ENCODE measurements at regions not wholly inside any gene's neighbourhood (a gene's known extent, or its start where the extent isn't known, plus 50 kb on each side); places are given as distances from the start of the nearest gene placed in this dataset.

- no peak overlapping the region for H3K4me3 ChIP-seq (replicated peaks in 1 of 4; ENCODE audit: control extremely low read depth in 1 of 4, insufficient read depth in 1 of 4, low read depth in 3 of 4, low read length in 4 of 4)
- H3K27ac ChIP-seq (ENCODE audit: insufficient read depth, low read length): no peak overlapping the region
- no peak overlapping the region for H3K4me2 ChIP-seq (ENCODE audit: extremely low read depth, insufficient read depth, low read length)
- no peak overlapping the region for H2AFZ ChIP-seq (ENCODE audit: low read length)
- no peak for TF ChIP-seq CTCF (conservative IDR thresholded peaks at IDR 0.05 in 1 of 2, IDR thresholded peaks at IDR 0.05 in 1 of 2; ENCODE audit: low read depth in 1 of 2, low read length in 2 of 2)
- TF ChIP-seq EZH2 (IDR thresholded peaks at IDR 0.05; ENCODE audit: low read length, missing control alignments): no peak
- no peaks in the 10 kb centered on the region for H3K36me3 ChIP-seq (ENCODE audit: control insufficient read depth, insufficient read depth, low read length)
- H3K9ac ChIP-seq (ENCODE audit: insufficient read depth, low read length): no peak overlapping the region
- H3K9me3 ChIP-seq (ENCODE audit: control insufficient read depth, insufficient read depth, low read depth, low read length): no peaks in the 10 kb centered on the region
- no peaks in the 10 kb centered on the region for H4K20me1 ChIP-seq (ENCODE audit: control insufficient read depth, extremely low read depth, insufficient read depth, low read length)
- peaks cover 7% of the 10 kb centered on the region for H3K4me1 ChIP-seq (ENCODE audit: control insufficient read depth, extremely low read depth, insufficient read depth, low read length)
- no peaks in the 10 kb centered on the region for H3K27me3 ChIP-seq (ENCODE audit: control insufficient read depth, insufficient read depth, low read length)
- no peak for DNase-seq (ENCODE audit: low read depth in 2 of 2)
- H3K79me2 ChIP-seq (ENCODE audit: control insufficient read depth, insufficient read depth, low read length): no peaks in the 10 kb centered on the region
These were observed 57.2 kb upstream of the UGP2 start for GRCh38 chr2:63784461-63784860.

- H3K79me2 ChIP-seq (ENCODE audit: control insufficient read depth, insufficient read depth, low read length): no peaks in the 10 kb centered on the region
- no peak overlapping the region for H2AFZ ChIP-seq (ENCODE audit: low read length)
- no peak overlapping the region for H3K27ac ChIP-seq (ENCODE audit: insufficient read depth, low read length)
- TF ChIP-seq EZH2 (IDR thresholded peaks at IDR 0.05; ENCODE audit: low read length, missing control alignments) (no peak), CTCF (conservative IDR thresholded peaks at IDR 0.05 in 1 of 2, IDR thresholded peaks at IDR 0.05 in 1 of 2; ENCODE audit: low read depth in 1 of 2, low read length in 2 of 2) (no peak)
- H3K4me2 ChIP-seq (ENCODE audit: extremely low read depth, insufficient read depth, low read length): no peak overlapping the region
- no peak overlapping the region for H3K4me3 ChIP-seq (replicated peaks in 1 of 4; ENCODE audit: control extremely low read depth in 1 of 4, insufficient read depth in 1 of 4, low read depth in 3 of 4, low read length in 4 of 4)
- H3K9ac ChIP-seq (ENCODE audit: insufficient read depth, low read length): no peak overlapping the region
- no peaks in the 10 kb centered on the region for H4K20me1 ChIP-seq (ENCODE audit: control insufficient read depth, extremely low read depth, insufficient read depth, low read length)
- H3K9me3 ChIP-seq (ENCODE audit: control insufficient read depth, insufficient read depth, low read depth, low read length): no peaks in the 10 kb centered on the region
- peaks cover 11% of the 10 kb centered on the region for H3K4me1 ChIP-seq (ENCODE audit: control insufficient read depth, extremely low read depth, insufficient read depth, low read length)
- no peaks in the 10 kb centered on the region for H3K27me3 ChIP-seq (ENCODE audit: control insufficient read depth, insufficient read depth, low read length)
- H3K36me3 ChIP-seq (ENCODE audit: control insufficient read depth, insufficient read depth, low read length): no peaks in the 10 kb centered on the region
- DNase-seq (ENCODE audit: low read depth in 2 of 2): no peak
These were observed 56.6 kb upstream of the UGP2 start for GRCh38 chr2:63785096-63785495.

GRCh38 chr2:63786471-63786870, 55.2 kb upstream of the UGP2 start:
- Histone ChIP-seq H3K4me1 (ENCODE audit: control insufficient read depth, extremely low read depth, insufficient read depth, low read length) (peaks cover 21% of the 10 kb centered on the region), H3K4me3 (replicated peaks in 1 of 4; ENCODE audit: control extremely low read depth in 1 of 4, insufficient read depth in 1 of 4, low read depth in 3 of 4, low read length in 4 of 4) (no peak overlapping the region), H3K9me3 (ENCODE audit: control insufficient read depth, insufficient read depth, low read depth, low read length) (no peaks in the 10 kb centered on the region), H2AFZ (ENCODE audit: low read length) (no peak overlapping the region), H3K79me2 (ENCODE audit: control insufficient read depth, insufficient read depth, low read length) (no peaks in the 10 kb centered on the region), H4K20me1 (ENCODE audit: control insufficient read depth, extremely low read depth, insufficient read depth, low read length) (no peaks in the 10 kb centered on the region), H3K27ac (ENCODE audit: insufficient read depth, low read length) (no peak overlapping the region), H3K9ac (ENCODE audit: insufficient read depth, low read length) (no peak overlapping the region), H3K27me3 (ENCODE audit: control insufficient read depth, insufficient read depth, low read length) (no peaks in the 10 kb centered on the region), H3K4me2 (ENCODE audit: extremely low read depth, insufficient read depth, low read length) (no peak overlapping the region), H3K36me3 (ENCODE audit: control insufficient read depth, insufficient read depth, low read length) (no peaks in the 10 kb centered on the region)
- peak in 1 of 2 donors; percentile 39 for DNase-seq (ENCODE audit: low read depth in 2 of 2)
- TF ChIP-seq EZH2 (IDR thresholded peaks at IDR 0.05; ENCODE audit: low read length, missing control alignments) (no peak), CTCF (conservative IDR thresholded peaks at IDR 0.05 in 1 of 2, IDR thresholded peaks at IDR 0.05 in 1 of 2; ENCODE audit: low read depth in 1 of 2, low read length in 2 of 2) (no peak)

Data from fibroblast of lung (primary cell).